ENCODE measurements at regions not wholly inside any gene's neighbourhood (a gene's known extent, or its start where the extent isn't known, plus 50 kb on each side); places are given as distances from the start of the nearest gene placed in this dataset.

GRCh38 chr6:105746509-105746908 is 339.6 kb upstream of the PRDM1 start (continued):
- TF ChIP-seq GFI1B (tag by site-specific recombination; IDR thresholded peaks at IDR 0.05) (no peak), OSR2 (tag by site-specific recombination; IDR thresholded peaks at IDR 0.05) (no peak), ZNF529 (tag by site-specific recombination; IDR thresholded peaks at IDR 0.05; ENCODE audit: insufficient replicate concordance) (no peak), ZNF266 (tag by site-specific recombination; IDR thresholded peaks at IDR 0.05; ENCODE audit: low read depth) (no peak), ZNF792 (tag by site-specific recombination; IDR thresholded peaks at IDR 0.05) (no peak), ZNF280D (tag by site-specific recombination; IDR thresholded peaks at IDR 0.05) (no peak), KLF8 (tag by site-specific recombination; IDR thresholded peaks at IDR 0.05) (no peak), ZNF548 (tag by site-specific recombination; IDR thresholded peaks at IDR 0.05) (no peak), ZNF677 (tag by site-specific recombination; IDR thresholded peaks at IDR 0.05) (no peak), SCRT1 (tag by site-specific recombination; IDR thresholded peaks at IDR 0.05; ENCODE audit: borderline replicate concordance) (no peak)

- CTCF ChIA-PET = interaction anchor here (0.7 kb wide), 1 partner anchor 577 kb away, joined by 5 read pairs; no protein-coding TSS in a partner anchor
- POLR2A ChIA-PET = no interaction called here
These were observed 340.0 kb upstream of the PRDM1 start for GRCh38 chr6:105746130-105746505.

More at GRCh38 chr6:105746130-105746505, 340.0 kb upstream of the PRDM1 start:
- no peak overlapping the region for H3K4me3 ChIP-seq (ENCODE audit: low read depth, low read length)
- TF ChIP-seq HOXC10 (CRISPR knock-in tag; IDR thresholded peaks at IDR 0.05) (no peak), ZNF677 (tag by site-specific recombination; IDR thresholded peaks at IDR 0.05) (no peak), ZNF221 (tag by site-specific recombination; IDR thresholded peaks at IDR 0.05; ENCODE audit: borderline replicate concordance) (no peak), ZBTB1 (tag by site-specific recombination; IDR thresholded peaks at IDR 0.05) (no peak), ZNF629 (tag by site-specific recombination; IDR thresholded peaks at IDR 0.05) (no peak), ZNF354C (tag by site-specific recombination; IDR thresholded peaks at IDR 0.05; ENCODE audit: borderline replicate concordance, low read depth) (no peak), ZNF2 (tag by site-specific recombination; IDR thresholded peaks at IDR 0.05) (no peak), ZNF596 (tag by site-specific recombination; IDR thresholded peaks at IDR 0.05) (no peak), ZFP41 (tag by site-specific recombination; IDR thresholded peaks at IDR 0.05; ENCODE audit: borderline replicate concordance) (no peak), PRDM10 (tag by site-specific recombination; IDR thresholded peaks at IDR 0.05) (no peak), ZNF398 (tag by site-specific recombination; IDR thresholded peaks at IDR 0.05) (no peak), ZNF114 (tag by site-specific recombination; IDR thresholded peaks at IDR 0.05) (no peak), ZNF664 (tag by site-specific recombination; IDR thresholded peaks at IDR 0.05) (no peak), ZNF292 (tag by site-specific recombination; IDR thresholded peaks at IDR 0.05; ENCODE audit: borderline replicate concordance, low read depth) (no peak), ZNF146 (tag by site-specific recombination; IDR thresholded peaks at IDR 0.05) (no peak), ZNF776 (tag by site-specific recombination; IDR thresholded peaks at IDR 0.05; ENCODE audit: borderline replicate concordance) (no peak)
- no peak overlapping the region for H3K27ac ChIP-seq (ENCODE audit: extremely low read depth, low read depth, low read length)
- no peaks in the 10 kb centered on the region for H3K4me1 ChIP-seq (ENCODE audit: control insufficient read depth, insufficient read depth, low read length)
- no peaks in the 10 kb centered on the region for H3K36me3 ChIP-seq (ENCODE audit: control insufficient read depth in 2 of 2, insufficient read depth in 1 of 2, low read length in 2 of 2)
- no peaks in the 10 kb centered on the region for H3K9me3 ChIP-seq (ENCODE audit: control insufficient read depth, insufficient read depth, low read depth, low read length)
